HG03571 (cell line): ENCODE measurements at regions not wholly inside any gene's neighbourhood (a gene's known extent, or its start where the extent isn't known, plus 50 kb on each side); places are given as distances from the start of the nearest gene placed in this dataset.

Experiments used
- ATAC-seq: cut with Tn5 transposase; IDR thresholded peaks from one replicate; pipeline ENCODE4 v1.9.1; 2021; ENCODE audit not compliant: unreplicated experiment

DNA sequence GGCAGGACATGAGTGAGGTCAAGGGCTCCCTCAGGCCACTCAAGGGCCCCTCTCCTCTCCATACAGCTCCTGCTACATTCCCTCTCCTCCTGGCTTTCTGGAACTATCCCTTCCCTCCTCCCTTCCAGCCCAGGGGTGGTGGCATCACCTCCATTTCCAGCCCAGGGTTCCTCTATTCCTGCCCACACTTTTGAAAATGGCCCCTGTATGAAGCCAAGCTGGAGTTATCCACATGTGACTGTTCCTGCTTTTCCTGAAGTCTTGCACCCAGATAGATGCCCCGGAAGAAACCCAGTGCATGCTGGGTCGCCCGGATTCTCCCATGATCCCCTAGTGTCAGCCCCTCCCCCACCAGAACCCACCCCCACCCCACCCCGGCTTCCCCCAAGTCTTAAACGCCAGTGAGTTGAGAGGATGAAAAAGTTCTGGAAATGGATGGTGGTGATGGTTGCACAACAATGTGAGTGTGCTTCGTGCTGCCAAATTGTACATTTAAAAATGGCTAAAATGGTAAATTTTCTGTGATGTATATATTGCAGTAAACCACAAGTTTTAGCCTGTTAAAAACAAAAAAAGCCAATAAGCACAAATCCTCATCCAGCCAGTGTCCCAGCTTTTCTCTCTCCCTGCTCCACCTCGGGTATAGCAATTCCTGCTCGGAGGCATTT, 136.9 kb downstream of the SCARB1 start:
- ATAC-seq = no peak

DNA sequence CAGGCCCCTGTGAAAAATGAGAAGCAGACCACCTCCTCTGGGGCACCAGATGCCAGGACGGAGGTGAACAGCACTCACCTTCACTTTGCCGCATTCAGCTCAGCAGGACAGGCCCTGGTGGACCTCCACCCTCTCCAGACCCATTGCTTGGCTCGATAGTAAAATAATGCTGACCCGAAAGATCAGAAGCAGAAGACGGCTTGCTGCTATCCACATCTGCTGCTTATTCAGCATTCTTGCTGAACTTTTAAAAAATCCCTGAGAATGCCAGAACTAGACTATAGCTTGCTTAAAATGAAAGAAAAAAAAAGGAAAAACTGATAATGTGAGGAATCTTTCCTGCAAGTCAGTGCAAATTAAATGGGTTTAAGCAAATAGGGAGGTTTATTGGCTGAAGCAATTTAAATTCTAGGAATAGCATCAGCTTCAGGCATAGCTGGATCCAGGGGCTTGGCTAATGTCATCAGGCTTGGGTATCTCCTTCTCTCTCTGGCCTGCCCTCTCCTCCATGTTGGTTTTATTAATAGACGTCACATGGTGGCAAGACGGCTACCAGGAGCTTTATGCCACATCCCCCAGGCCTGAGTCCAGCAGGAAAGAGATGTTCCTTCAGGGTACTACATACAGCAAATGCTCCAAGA, 137.9 kb downstream of the SCARB1 start:
- no peak for ATAC-seq

GRCh38 chr12:124725099-124725498, 138.6 kb downstream of the SCARB1 start:
- no peak for ATAC-seq

DNA sequence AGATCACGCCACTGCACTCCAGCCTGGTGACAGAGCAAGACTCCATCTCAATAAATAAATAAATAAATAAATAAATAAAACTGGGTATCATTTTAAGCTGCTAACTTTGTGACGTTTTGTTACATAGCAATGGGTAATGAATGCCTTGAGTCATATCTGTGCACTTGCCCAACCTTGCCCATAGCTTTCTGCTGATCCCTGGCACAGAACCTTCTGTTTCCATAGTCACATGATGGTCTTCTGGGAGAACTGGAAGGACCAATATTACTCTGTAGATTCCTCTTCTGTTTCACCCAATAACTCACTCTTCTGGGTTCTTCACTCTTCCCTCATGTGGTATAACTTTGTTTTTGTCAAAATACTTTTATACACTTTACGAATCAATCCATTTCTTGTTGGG, 140.8 kb downstream of the SCARB1 start:
- no peak for ATAC-seq

GRCh38 chr12:124721501-124722162, 142.0 kb downstream of the SCARB1 start:
- ATAC-seq = no peak

GRCh38 chr12:124720681-124721500, 142.8 kb downstream of the SCARB1 start:
- ATAC-seq = no peak

- ATAC-seq = no peak
Measured at GRCh38 chr12:124720004-124720680, 143.5 kb downstream of the SCARB1 start.

DNA sequence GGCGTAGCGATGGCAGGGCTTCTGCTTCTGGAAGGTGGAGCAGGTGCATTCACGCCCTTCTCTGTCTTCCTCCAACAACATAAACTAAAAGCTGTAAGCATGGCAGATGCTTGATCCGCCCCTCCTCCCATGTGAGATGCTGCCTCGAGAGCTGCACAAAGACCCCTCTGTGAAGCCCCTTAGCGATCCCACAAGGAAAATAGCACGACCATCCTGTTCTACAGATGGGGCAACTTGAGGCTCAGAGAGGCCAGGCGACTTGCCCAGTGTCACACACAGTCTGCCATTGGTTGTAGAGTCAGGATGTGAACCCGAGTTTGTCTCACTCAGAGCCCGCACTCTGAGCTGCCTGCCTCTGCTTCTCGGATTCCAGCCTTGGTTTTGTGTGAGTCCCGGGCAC, 144.4 kb downstream of the SCARB1 start:
- no peak for ATAC-seq

GRCh38 chr12:124718458-124718857, 145.2 kb downstream of the SCARB1 start:
- ATAC-seq = no peak

DNA sequence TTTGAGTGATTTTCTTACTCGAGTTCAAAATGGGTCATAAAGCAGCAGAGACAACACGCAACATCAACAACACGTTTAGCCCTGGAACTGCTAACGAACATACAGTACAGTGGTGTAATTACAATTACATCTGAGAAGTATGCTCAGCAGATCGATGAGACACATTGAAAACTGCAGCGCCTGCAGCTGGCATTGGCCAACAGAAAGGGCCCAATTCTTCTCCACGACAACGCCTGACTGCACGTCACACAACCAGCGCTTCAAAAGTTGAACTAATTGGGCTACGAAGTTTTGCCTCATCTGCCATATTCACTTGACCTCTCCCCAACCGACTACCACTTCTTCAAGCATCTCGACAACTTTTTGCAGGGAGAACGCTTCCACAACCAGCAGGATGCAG, 145.6 kb downstream of the SCARB1 start:
- ATAC-seq = no peak

DNA sequence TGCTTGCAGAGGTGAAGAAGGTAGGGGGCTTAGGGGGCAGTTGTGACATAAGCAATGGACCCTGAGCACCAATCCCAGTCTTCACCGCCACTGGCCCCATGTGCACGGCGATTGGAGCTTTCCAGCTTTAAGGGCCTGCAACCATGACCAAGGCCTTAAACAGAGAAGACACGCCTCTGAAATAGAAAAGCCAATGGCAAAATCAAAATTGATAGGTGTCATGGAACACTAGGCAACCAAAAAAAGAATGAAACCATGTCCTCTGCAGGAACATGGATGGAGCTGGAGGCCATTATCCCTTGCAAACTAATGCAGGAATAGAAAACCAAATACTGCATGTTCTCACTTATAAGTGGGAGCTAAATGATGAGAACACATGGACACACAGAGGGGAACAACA, 146.3 kb downstream of the SCARB1 start:
- no peak for ATAC-seq

DNA sequence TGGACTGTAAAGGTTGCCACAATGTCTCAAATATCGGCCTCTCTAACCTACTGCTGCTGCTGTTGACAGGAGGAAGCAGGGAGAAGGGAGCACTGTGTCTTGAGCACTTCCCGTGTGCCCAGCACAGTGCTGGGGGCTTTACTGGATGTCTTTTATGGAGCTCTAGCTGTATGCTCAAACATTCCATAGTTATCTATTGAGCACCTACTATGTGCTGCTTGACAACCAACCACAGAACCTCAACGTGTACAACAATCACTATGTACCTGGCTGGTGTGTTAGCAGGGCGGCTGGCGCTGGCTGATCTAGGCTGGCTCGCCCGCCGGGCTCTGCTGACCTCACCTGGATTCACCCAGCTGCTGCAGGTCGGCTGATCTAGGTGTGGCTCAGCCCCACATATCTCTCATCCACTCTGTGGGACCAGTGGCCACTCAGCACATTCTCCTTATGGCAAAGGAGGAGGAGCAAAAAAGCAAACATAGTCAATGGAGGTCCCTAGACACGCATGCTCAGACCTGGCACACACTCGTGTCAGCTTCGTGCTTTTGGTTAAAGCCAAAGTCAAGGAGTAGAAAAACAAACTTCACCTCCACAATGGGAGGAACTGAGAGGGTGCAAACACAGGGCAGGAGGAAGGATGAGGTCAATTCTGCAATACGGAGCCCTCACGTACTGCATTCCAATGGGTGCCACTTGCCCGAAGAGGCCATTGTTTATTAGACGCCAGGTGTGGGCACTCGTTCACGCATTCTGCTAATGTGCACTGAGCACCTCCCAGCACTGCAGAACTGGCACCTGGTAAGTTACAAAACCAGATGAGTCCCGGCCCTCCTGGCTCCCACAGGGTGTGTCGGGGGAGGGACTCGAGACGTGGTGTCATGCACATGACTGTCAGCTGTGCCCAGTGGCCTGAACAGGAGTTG, 147.2 kb downstream of the SCARB1 start:
- ATAC-seq = no peak

DNA sequence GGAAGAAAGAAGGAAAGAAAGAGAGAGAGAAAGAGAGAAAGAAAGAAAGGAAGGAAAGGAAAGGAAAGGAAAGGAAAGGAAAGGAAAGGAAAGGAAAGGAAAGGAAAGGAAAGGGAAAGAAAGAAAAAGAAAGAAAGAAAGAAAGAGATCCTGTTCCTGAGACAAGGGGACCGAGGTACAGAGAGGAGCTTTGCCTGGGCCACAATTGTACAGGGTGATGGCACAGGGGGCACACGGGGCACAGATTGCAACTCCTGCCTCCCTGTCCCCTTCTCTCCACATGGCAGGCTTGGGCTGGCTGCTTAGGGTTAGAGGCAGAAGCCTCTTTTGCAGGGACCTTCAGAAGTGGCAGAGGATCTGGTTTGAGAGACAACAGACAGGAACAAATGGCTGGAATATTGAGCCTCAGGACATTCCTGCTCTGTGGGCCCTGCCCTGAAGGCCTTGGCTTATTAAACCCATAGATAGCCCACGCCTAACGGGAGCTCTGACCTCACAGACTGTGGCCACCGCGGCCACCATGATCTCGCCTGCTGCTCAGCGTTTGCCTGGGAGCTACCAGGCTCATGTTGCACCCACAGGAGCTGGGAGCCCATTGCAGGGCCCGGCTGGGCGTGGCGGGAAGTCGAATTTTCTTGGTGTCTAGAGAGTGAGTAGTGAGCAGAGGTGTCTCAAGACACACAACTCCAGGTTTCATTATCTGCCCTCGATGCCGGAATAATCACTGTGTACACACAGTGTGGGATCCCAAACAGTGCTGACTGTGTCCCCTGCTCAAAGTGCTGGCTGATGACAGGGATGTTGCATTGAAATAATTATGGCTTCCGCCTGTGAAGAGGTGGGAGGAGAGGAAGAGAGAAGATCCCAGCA, 147.9 kb upstream of the NCOR2 start:
- ATAC-seq = no peak

- peak; percentile 89 for ATAC-seq
Measured at GRCh38 chr12:124713436-124714082, 146.1 kb upstream of the NCOR2 start.

GRCh38 chr12:124713041-124713435, 145.6 kb upstream of the NCOR2 start:
- peak; percentile 21 for ATAC-seq

DNA sequence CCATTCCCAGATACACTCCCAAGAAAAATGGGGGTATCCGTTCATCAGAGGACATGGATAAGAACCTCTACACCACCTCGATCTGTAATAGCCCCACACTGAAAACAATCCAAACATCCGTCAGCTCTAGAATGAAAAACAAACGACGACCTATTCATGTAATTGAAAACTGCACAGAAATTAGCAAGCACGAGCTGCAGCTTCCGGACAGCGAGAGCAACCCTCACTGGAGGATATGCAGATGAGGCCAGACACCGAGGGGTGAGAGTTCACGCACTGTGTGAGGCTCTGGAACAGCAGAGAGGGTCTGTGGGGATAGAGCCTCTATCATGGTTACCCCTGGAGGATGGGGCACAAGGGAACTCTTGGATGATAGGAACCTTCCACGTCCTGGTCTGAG, 143.9 kb upstream of the NCOR2 start:
- ATAC-seq = no peak

DNA sequence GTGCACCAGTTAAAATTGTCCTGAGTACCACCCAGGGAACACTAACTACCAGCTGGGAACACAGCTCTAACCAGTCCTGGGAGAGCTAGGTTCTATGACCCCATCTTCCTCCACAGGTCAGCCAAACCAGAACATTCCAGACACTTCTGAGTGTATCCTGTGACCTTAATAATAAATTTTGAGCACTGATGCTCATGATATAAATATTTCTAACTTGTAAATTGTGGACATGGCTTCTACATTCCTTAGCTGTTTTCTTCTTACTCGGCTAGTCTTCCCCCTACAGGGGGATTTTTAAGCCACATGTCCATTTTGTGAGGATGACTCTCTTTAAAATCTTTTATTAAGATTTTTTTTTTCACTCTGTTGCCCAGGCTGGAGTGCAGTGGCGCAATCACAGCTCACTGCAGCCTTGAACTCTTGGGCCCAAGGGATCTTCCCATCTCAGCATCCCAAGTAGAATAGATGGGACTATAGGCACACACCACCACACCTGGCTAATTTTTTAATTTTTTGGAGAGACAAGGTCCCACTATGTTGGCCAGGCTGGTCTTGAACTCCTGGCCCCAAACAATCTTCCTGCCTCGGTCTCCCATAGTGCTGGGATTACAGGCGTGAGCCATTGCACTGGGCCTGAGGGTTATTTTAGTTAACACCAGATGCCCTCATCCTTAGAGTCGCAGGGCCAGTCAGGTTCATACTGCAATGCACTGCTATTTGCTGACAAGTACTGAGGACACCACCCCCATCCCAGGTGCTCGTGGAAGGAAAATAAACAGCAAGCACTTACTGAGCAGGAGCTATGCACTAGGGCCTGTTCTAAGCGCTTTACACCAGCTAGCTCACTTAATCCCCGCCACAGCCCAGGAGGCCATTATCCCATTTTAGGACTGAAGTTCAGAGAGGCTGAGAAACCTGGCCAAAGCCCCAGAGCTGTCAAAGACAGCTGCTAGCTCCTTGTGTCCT, 142.6 kb upstream of the NCOR2 start:
- no peak for ATAC-seq
